T-helper 1 cell treated with Interleukin-12 subunit alpha and Interleukin-12 subunit beta and Interleukin-4 antibody, amounts not matched to agents 30 ng/mL and 1 ng/mL, for 36 hours (primary cell): ENCODE measurements at regions not wholly inside any gene's neighbourhood (a gene's known extent, or its start where the extent isn't known, plus 50 kb on each side); places are given as distances from the start of the nearest gene placed in this dataset.

Source experiments
- intact Hi-C: fragments of 100-400 bp; cut with micrococcal nuclease; formaldehyde crosslinking; loops from one replicate; pipeline ENCODE4 v1.15.1; 2024

DNA sequence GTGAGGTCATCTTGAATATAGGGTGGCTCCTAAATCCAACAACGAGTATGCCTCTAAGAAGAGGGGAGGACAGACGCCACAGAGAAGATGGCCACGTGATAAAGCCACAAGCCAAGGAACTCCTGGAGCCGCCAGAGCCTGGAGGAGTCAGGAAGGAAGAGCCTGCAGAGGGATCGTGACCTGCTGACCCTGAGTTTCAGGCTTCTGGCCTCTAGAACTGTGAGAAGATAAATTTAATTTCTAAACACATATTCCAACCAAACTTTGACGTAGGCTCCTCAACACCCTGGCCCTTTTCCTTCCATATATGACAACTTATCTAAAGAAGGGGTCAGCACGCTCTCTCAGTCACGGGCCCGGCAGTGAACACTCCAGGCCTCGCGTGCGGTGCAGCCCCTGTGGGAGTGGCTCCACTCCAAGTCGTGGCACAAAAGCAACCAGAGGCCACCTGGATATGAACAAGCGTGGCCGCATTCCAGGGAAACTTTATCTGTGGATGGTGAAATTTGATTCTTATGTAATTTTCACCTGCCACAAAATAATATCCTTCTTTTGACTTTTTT is 138.6 kb upstream of the AJAP1 start:
- intact Hi-C loops, result no loop called here

GRCh38 chr1:4516596-4516995 is 137.8 kb upstream of the AJAP1 start:
- intact Hi-C loops, result no loop called here

DNA sequence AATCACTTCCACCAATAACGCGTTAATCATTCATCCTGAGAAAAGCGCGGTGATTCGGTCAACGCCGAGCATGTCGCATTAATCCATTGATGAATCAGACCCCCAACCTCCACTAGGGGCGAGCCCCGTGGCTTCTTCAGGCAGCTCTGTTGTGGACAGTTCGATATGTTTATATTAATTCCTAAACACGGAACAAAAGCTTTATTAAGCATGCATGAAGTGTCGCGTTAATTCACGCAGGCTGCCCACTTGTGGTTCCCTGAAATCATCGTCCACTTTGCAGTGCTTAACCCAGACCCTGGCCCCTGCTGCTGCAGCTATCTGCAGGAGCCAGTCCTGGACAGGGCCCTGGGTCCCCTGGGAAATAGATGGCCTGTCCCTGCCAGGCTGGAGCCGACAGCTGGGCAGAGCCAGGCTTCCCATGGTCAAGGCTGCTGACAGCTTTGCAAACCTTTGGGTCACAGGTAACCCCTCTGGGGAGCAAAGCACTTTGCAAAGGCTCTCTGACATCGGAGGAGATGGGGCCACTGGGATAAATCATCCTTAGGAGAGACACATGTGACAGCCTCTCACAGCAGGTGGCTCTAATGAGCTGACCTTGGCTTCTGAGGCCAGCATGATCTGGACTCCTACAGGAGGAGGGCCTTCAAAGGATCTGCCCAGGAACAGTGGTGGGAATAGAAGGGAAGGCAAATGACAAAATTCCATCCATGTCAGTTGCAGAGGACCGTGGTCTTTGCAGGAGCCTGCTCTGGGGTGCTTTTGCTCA is 137.0 kb upstream of the AJAP1 start:
- intact Hi-C loops, result no loop called here

GRCh38 chr1:4518621-4519020 is 135.8 kb upstream of the AJAP1 start:
- intact Hi-C loops, result no loop called here

- intact Hi-C loops, result no loop called here
Measured at GRCh38 chr1:4519954-4520353, 134.5 kb upstream of the AJAP1 start.

- intact Hi-C loops, result no loop called here
Measured at GRCh38 chr1:4523551-4523950, 130.9 kb upstream of the AJAP1 start.

DNA sequence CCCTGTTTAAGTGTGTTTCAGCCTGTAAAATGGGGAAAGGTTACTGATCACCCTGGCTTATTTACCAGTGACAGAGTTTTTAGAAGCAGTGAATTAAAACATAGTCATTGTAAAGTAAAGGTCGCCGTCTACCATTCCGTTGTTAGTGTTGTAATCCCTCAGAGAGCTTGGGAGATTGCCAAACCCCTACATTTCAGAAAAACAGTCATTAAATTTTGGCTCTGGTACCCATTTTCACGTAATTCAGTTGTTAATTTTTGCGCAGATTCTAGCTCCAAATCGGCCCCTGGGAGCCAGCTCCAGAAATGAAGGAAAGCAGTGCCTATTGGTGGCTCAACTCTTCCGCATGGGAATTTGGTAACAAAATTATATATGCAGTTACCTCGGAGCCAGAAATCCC is 127.7 kb upstream of the AJAP1 start:
- intact Hi-C loops, result no loop called here

DNA sequence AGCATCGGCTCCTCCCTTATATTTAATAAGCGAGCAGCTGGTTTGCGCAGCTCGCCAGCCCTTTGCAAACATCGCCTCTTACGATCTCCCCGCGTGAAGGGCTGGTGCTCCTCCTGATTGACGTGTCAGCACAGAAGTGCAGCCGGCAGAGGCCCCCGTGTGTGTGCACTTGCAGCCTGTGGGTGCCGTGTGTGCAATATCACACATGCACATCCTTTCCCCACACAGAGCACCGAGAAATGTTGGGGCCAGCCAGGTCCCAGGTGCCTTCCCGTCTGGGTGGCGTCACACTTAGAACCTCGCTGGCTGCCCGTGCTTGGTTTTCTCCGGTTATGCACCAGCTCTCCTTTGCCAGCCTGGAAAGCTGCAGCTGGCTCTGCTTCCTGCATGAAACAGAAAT is 126.6 kb upstream of the AJAP1 start:
- intact Hi-C loops, result no loop called here

- intact Hi-C loops, result no loop called here
Measured at GRCh38 chr1:4528590-4528989, 125.8 kb upstream of the AJAP1 start.

- intact Hi-C loops, result no loop called here
Measured at GRCh38 chr1:4529446-4530165, 124.8 kb upstream of the AJAP1 start.

GRCh38 chr1:4530166-4530785 is 124.1 kb upstream of the AJAP1 start:
- intact Hi-C loops, result no loop called here

DNA sequence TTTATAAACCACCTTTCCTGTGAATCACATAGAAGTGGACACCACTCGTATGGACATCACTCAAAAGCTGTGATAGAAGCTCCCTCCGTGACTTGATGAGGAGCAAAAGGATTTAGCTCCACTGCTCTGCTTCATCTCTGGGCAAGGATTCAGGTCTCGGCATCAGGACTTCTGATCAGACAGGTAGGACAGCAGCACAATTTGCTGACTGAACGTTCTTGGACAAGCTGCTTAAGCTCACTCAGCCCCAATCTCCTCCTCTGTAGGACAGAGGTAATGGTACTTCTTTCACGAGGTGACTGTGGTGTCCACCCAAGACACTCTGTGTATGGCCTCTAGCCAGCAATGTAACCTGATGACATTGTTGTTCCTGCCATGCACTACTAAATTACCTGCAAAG is 122.6 kb upstream of the AJAP1 start:
- intact Hi-C loops, result no loop called here

DNA sequence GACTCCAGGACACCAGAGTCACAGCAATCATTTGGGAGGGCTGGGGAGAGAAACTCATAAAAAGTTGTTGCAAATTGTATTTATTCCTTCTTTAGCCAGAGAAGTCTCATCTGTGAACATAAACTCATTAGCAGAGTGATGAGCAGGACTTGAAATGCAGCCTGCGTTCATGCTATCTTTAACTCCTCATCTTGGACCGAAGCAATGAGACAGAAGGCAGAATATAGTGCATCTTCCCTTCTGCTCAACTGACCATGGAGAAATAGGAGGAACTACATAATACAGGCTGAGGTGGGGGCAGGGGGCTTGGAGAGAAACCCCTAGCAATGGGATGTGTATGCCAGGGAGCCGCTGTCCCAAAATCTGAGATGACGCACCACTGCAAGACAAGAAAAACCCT is 121.8 kb upstream of the AJAP1 start:
- intact Hi-C loops, result no loop called here

DNA sequence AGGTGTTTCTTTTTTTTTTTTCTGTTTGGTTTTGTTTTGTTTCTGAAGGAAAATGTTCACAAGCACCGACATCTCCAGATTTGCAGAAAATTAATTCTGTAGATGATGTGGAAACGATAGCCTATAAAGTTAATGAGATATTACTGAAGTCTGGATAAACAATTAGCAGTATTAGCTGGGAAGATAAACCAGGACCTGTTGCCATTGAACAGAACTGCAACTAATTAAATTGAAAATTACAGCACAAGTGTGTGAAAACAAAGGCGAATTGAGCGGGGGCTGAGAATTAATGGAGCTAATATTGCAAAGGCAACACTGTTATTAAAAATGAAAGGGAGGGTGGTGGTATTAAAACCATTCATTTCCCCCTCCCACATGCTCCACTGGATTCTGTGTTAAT is 107.5 kb upstream of the AJAP1 start:
- intact Hi-C loops, result no loop called here

DNA sequence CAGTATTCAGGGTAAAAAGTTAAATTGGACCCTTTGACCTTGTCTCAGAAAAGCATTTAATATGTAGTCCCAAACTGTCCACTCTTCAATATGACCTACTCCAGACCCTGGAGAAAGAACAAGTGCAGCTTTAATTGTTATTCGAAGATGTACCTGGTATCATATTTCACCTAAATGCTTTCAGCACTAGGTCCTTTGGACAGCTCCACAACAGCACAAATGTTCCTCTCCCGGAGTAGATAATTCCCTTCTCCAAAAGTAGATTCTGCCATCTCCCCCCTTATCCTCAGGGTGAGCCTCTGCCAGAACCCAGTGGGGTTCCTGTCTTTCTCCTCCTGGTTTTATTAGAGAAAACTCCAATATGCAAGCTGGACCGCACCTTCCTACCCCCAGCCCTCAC is 104.5 kb upstream of the AJAP1 start:
- intact Hi-C loops, result no loop called here

- intact Hi-C loops, result no loop called here
Measured at GRCh38 chr1:4550941-4551340, 103.5 kb upstream of the AJAP1 start.

GRCh38 chr1:4551706-4552105 is 102.7 kb upstream of the AJAP1 start:
- intact Hi-C loops, result no loop called here

- intact Hi-C loops, result no loop called here
Measured at GRCh38 chr1:4553761-4554160, 100.6 kb upstream of the AJAP1 start.

GRCh38 chr1:4554271-4554865 is 100.0 kb upstream of the AJAP1 start:
- intact Hi-C loops, result no loop called here

DNA sequence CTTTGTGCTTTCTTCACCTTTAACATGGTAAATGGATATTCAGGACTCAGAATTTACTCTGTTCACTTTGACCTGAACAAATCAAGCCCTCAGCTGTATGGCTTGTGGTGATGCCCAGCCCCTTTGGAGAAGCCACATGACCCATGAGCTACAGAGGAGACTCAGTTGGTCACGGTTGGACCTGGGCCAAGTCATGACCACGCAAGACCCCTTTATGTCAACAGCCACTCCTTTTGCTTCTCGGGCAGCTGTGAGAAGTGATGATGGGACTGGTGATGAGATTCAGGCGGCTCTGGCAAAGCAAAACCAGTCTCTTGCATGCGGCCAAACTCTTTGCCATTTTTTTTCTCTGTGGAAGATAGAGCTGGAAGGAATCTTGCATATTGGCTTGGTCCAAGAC is 96.5 kb upstream of the AJAP1 start:
- intact Hi-C loops, result no loop called here

GRCh38 chr1:4561205-4561604 is 93.2 kb upstream of the AJAP1 start:
- intact Hi-C loops, result no loop called here

DNA sequence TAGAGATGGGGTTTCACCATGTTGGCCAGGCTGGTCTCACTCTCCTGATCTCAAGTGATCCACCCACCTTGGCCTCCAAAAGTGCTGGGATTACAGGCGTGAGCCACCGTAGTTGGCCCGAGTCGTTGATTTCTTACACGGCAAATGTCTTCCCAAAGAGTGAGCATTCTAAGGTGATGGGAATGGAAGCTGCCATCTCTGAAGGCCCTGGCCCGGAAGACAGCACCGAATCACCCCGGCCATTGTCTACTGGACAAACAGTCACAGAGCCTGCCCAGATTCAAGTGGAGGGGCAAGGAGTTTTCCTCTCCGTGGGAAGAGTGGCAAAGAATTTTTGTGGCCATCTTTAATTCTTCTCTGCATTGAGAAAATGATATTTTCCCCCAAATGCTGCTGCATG is 92.1 kb upstream of the AJAP1 start:
- intact Hi-C loops, result no loop called here
